Skeletal muscle satellite cell (primary cell): ENCODE measurements at regions not wholly inside any gene's neighbourhood (a gene's known extent, or its start where the extent isn't known, plus 50 kb on each side); places are given as distances from the start of the nearest gene placed in this dataset.

Experiments
- H3K27me3 ChIP-seq: 2 replicates; pipeline ENCODE4 v1.7.0; 2013; ENCODE audit warnings: low read length; ENCODE audit not compliant: control insufficient read depth, insufficient read depth
- H3K36me3 ChIP-seq: 2 replicates; pipeline ENCODE4 v1.7.0; 2013; ENCODE audit warnings: mild to moderate bottlenecking, control low read depth, low read length; ENCODE audit not compliant: insufficient read depth
- H3K4me1 ChIP-seq: 2 replicates; pipeline ENCODE4 v1.7.0; 2013; ENCODE audit warnings: low read length; ENCODE audit not compliant: control insufficient read depth, insufficient read depth
- H3K4me2 ChIP-seq: 2 replicates; pipeline ENCODE4 v1.7.0; 2013; ENCODE audit warnings: mild to moderate bottlenecking, low read length
- H3K4me3 ChIP-seq: 2 replicates; pipeline ENCODE4 v1.7.0; 2013; ENCODE audit warnings: low read length
- H3K9ac ChIP-seq: 2 replicates; pipeline ENCODE4 v1.7.0; 2013; ENCODE audit warnings: mild to moderate bottlenecking, low read depth, low read length, moderate library complexity
- H3K9me3 ChIP-seq: replicated peaks from 2 replicates; pipeline ENCODE4 v1.7.0; 2013; ENCODE audit warnings: mild to moderate bottlenecking, control low read depth, low read length

GRCh38 chr3:68458581-68458980 lies 473.8 kb downstream of the TAFA4 start:
- Histone ChIP-seq H3K4me3 (no peak overlapping the region), H3K9me3 (no peaks in the 10 kb centered on the region), H3K36me3 (no peaks in the 10 kb centered on the region), H3K4me2 (no peak overlapping the region), H3K27me3 (no peaks in the 10 kb centered on the region), H3K9ac (no peak overlapping the region), H3K4me1 (no peaks in the 10 kb centered on the region)

- H3K4me1 ChIP-seq = no peaks in the 10 kb centered on the region
- H3K4me3 ChIP-seq = no peak overlapping the region
- H3K9me3 ChIP-seq = no peaks in the 10 kb centered on the region
- H3K27me3 ChIP-seq = no peaks in the 10 kb centered on the region
- no peak overlapping the region for H3K4me2 ChIP-seq
- no peak overlapping the region for H3K9ac ChIP-seq
- H3K36me3 ChIP-seq = no peaks in the 10 kb centered on the region
Measured at GRCh38 chr3:68448510-68449383, 483.6 kb downstream of the TAFA4 start.

GRCh38 chr3:68447885-68448284 lies 484.5 kb downstream of the TAFA4 start:
- peaks cover under 1% of the 10 kb centered on the region for H3K9me3 ChIP-seq
- H3K4me1 ChIP-seq = no peaks in the 10 kb centered on the region
- no peak overlapping the region for H3K4me2 ChIP-seq
- no peak overlapping the region for H3K4me3 ChIP-seq
- H3K36me3 ChIP-seq = no peaks in the 10 kb centered on the region
- no peak overlapping the region for H3K9ac ChIP-seq
- H3K27me3 ChIP-seq = no peaks in the 10 kb centered on the region

- H3K9me3 ChIP-seq = peaks cover 3% of the 10 kb centered on the region
- H3K27me3 ChIP-seq = no peaks in the 10 kb centered on the region
- H3K4me1 ChIP-seq = no peaks in the 10 kb centered on the region
- no peak overlapping the region for H3K4me3 ChIP-seq
- H3K4me2 ChIP-seq = no peak overlapping the region
- H3K9ac ChIP-seq = no peak overlapping the region
- no peaks in the 10 kb centered on the region for H3K36me3 ChIP-seq
Measured at GRCh38 chr3:68441054-68441453, 491.3 kb downstream of the TAFA4 start.

GRCh38 chr3:68436619-68437401 lies 495.5 kb downstream of the TAFA4 start:
- Histone ChIP-seq H3K27me3 (no peaks in the 10 kb centered on the region), H3K9me3 (no peaks in the 10 kb centered on the region), H3K36me3 (no peaks in the 10 kb centered on the region), H3K9ac (no peak overlapping the region), H3K4me2 (no peak overlapping the region), H3K4me3 (no peak overlapping the region), H3K4me1 (no peaks in the 10 kb centered on the region)

GRCh38 chr3:68428495-68428894 lies 503.9 kb downstream of the TAFA4 start:
- H3K9me3 ChIP-seq = no peaks in the 10 kb centered on the region
- no peaks in the 10 kb centered on the region for H3K36me3 ChIP-seq

GRCh38 chr3:68424796-68425460 lies 507.4 kb downstream of the TAFA4 start:
- no peak overlapping the region for H3K4me3 ChIP-seq
- no peak overlapping the region for H3K4me2 ChIP-seq
- no peaks in the 10 kb centered on the region for H3K27me3 ChIP-seq
- H3K9me3 ChIP-seq = no peaks in the 10 kb centered on the region
- no peak overlapping the region for H3K9ac ChIP-seq
- H3K4me1 ChIP-seq = no peaks in the 10 kb centered on the region
- H3K36me3 ChIP-seq = no peaks in the 10 kb centered on the region

More at GRCh38 chr3:68428495-68428894, 503.9 kb downstream of the TAFA4 start:
- H3K4me3 ChIP-seq = no peak overlapping the region
- H3K4me2 ChIP-seq = no peak overlapping the region
- H3K9ac ChIP-seq = no peak overlapping the region
- H3K4me1 ChIP-seq = no peaks in the 10 kb centered on the region
- H3K27me3 ChIP-seq = no peaks in the 10 kb centered on the region

GRCh38 chr3:68408626-68409025 lies 523.7 kb downstream of the TAFA4 start:
- Histone ChIP-seq H3K27me3 (no peaks in the 10 kb centered on the region), H3K9me3 (peaks cover 6% of the 10 kb centered on the region), H3K4me2 (no peak overlapping the region)

GRCh38 chr3:68403741-68404140 lies 528.6 kb downstream of the TAFA4 start:
- Histone ChIP-seq H3K9ac (no peak overlapping the region), H3K4me1 (no peaks in the 10 kb centered on the region), H3K36me3 (no peaks in the 10 kb centered on the region), H3K4me3 (no peak overlapping the region), H3K4me2 (no peak overlapping the region), H3K9me3 (peaks cover 6% of the 10 kb centered on the region), H3K27me3 (no peaks in the 10 kb centered on the region)

More at GRCh38 chr3:68408626-68409025, 523.7 kb downstream of the TAFA4 start:
- Histone ChIP-seq H3K9ac (no peak overlapping the region), H3K36me3 (no peaks in the 10 kb centered on the region), H3K4me1 (no peaks in the 10 kb centered on the region), H3K4me3 (no peak overlapping the region)

- H3K9me3 ChIP-seq = peaks cover 3% of the 10 kb centered on the region
- H3K36me3 ChIP-seq = no peaks in the 10 kb centered on the region
- H3K27me3 ChIP-seq = no peaks in the 10 kb centered on the region
- H3K4me1 ChIP-seq = no peaks in the 10 kb centered on the region
- H3K9ac ChIP-seq = no peak overlapping the region
- H3K4me3 ChIP-seq = no peak overlapping the region
- no peak overlapping the region for H3K4me2 ChIP-seq
Measured at GRCh38 chr3:68402235-68402918, 530.0 kb downstream of the TAFA4 start.

- no peaks in the 10 kb centered on the region for H3K27me3 ChIP-seq
- H3K4me1 ChIP-seq = no peaks in the 10 kb centered on the region
- H3K9me3 ChIP-seq = peaks cover 2% of the 10 kb centered on the region
- no peak overlapping the region for H3K9ac ChIP-seq
- H3K36me3 ChIP-seq = no peaks in the 10 kb centered on the region
- no peak overlapping the region for H3K4me2 ChIP-seq
- H3K4me3 ChIP-seq = no peak overlapping the region
Measured at GRCh38 chr3:68378631-68379030, 553.7 kb downstream of the TAFA4 start.
